Neural cell (in vitro differentiated cells): ENCODE measurements at regions not wholly inside any gene's neighbourhood (a gene's known extent, or its start where the extent isn't known, plus 50 kb on each side); places are given as distances from the start of the nearest gene placed in this dataset.

ENCODE experiments used
- H2AFZ ChIP-seq: fragments of 200-600, 300-800 bp; sonication (generic), shearing (Covaris generic); 2 replicates; pipeline ENCODE4 v1.6.0; 2014; ENCODE audit warnings: low read depth, mild to moderate bottlenecking, antibody characterized with exemption, low read length, moderate library complexity
- H3F3A ChIP-seq: fragments of 200-600 bp; shearing (Covaris generic); 2 replicates; pipeline ENCODE4 v1.6.1; 2016; ENCODE audit warnings: mild to moderate bottlenecking, moderate library complexity, mixed read lengths, antibody characterized with exemption, low read length; ENCODE audit not compliant: insufficient read depth, poor library complexity, severe bottlenecking
- H3K27ac ChIP-seq: fragments of 200-600, 300-800 bp; sonication (generic), shearing (Covaris generic); 2 replicates; pipeline ENCODE4 v1.5.1; 2014; ENCODE audit warnings: mild to moderate bottlenecking, low read length, moderate library complexity
- H3K27me3 ChIP-seq: fragments of 300-800, 200-600 bp; sonication (generic), shearing (Covaris generic); 2 replicates; pipeline ENCODE4 v1.6.0; 2014; ENCODE audit warnings: mild to moderate bottlenecking, low read depth, low read length, moderate library complexity; ENCODE audit not compliant: insufficient read depth
- H3K36me3 ChIP-seq: fragments of 300-800, 200-600 bp; sonication (generic), shearing (Covaris generic); 2 replicates; pipeline ENCODE4 v1.5.1; 2014; ENCODE audit warnings: mild to moderate bottlenecking, antibody characterized with exemption, low read length, moderate library complexity; ENCODE audit not compliant: insufficient read depth
- H3K4me2 ChIP-seq: fragments of 300-800, 200-600 bp; sonication (generic), shearing (Covaris generic); 2 replicates; pipeline ENCODE4 v1.6.0; 2014; ENCODE audit warnings: mild to moderate bottlenecking, low read length
- H3K4me3 ChIP-seq: fragments of 300-800, 200-600 bp; sonication (generic), shearing (Covaris generic); 2 replicates; pipeline ENCODE4 v1.5.1; 2014; ENCODE audit warnings: mild to moderate bottlenecking, low read length, moderate library complexity
- H3K79me2 ChIP-seq: fragments of 200-600 bp; shearing (Covaris generic); replicated peaks from 2 replicates; pipeline ENCODE4 v1.6.0; 2014; ENCODE audit warnings: mild to moderate bottlenecking, low read length, moderate library complexity; ENCODE audit not compliant: insufficient read depth
- H3K9ac ChIP-seq: fragments of 300-800, 200-600 bp; sonication (generic), shearing (Covaris generic); 2 replicates; pipeline ENCODE4 v1.6.1; 2016; ENCODE audit warnings: mild to moderate bottlenecking, low read length, mixed read lengths
- H3K9me2 ChIP-seq: fragments of 200-600 bp; shearing (Covaris generic); 2 replicates; pipeline ENCODE4 v1.6.1; 2016; ENCODE audit warnings: mild to moderate bottlenecking, low read length, mixed read lengths; ENCODE audit not compliant: insufficient read depth
- H3K9me3 ChIP-seq: fragments of 200-600, 300-800 bp; sonication (generic), shearing (Covaris generic); 2 replicates; pipeline ENCODE4 v1.6.1; 2016; ENCODE audit warnings: mild to moderate bottlenecking, mixed run types, low read length, moderate library complexity, mixed read lengths
- H4K20me1 ChIP-seq: fragments of 200-600 bp; shearing (Covaris generic); 2 replicates; pipeline ENCODE4 v1.6.1; 2016; ENCODE audit warnings: mild to moderate bottlenecking, mixed run types; ENCODE audit not compliant: insufficient read depth
- EP300 ChIP-seq: fragments of 450-650 bp; conservative IDR thresholded peaks from 2 replicates; pipeline ENCODE4 v1.6.1; 2014; ENCODE audit warnings: antibody characterized with exemption, mild to moderate bottlenecking, moderate library complexity; ENCODE audit not compliant: poor library complexity, severe bottlenecking
- EZH2 ChIP-seq: fragments of 200-600, 300-800 bp; shearing (Covaris generic), sonication (generic); IDR thresholded peaks from 2 replicates; pipeline ENCODE4 v1.6.1; 2014; ENCODE audit warnings: antibody characterized with exemption, low read length, borderline replicate concordance, mild to moderate bottlenecking; ENCODE audit not compliant: insufficient read depth, poor library complexity, severe bottlenecking
- MXI1 ChIP-seq: fragments of 450-650 bp; conservative IDR thresholded peaks from 2 replicates; pipeline ENCODE4 v1.6.1; 2014; ENCODE audit warnings: antibody characterized with exemption, mild to moderate bottlenecking; ENCODE audit not compliant: poor library complexity, severe bottlenecking
- POLR2AphosphoS5 ChIP-seq: IDR thresholded peaks from 2 replicates; pipeline ENCODE4 v1.6.1; 2012
- RAD21 ChIP-seq: fragments of 450-650 bp; conservative IDR thresholded peaks from 2 replicates; pipeline ENCODE4 v1.6.1; 2014; ENCODE audit warnings: antibody characterized with exemption, mild to moderate bottlenecking, moderate library complexity
- REST ChIP-seq: IDR thresholded peaks from 2 replicates; pipeline ENCODE4 v1.6.1; 2012; ENCODE audit warnings: borderline replicate concordance
- SMC3 ChIP-seq: fragments of 450-650 bp; conservative IDR thresholded peaks from 2 replicates; pipeline ENCODE4 v1.6.1; 2014; ENCODE audit warnings: antibody characterized with exemption, mild to moderate bottlenecking, moderate library complexity; ENCODE audit not compliant: poor library complexity
- TAF1 ChIP-seq: IDR thresholded peaks from 2 replicates; pipeline ENCODE4 v1.6.1; 2012; ENCODE audit warnings: low read depth
- TF ChIP-seq, protein P1 (sequence below): fragments of 450-650 bp; IDR thresholded peaks from 2 replicates; pipeline ENCODE4 v1.5.1; 2014; ENCODE audit warnings: antibody characterized with exemption, mild to moderate bottlenecking, moderate library complexity; ENCODE audit not compliant: poor library complexity, severe bottlenecking

- Histone ChIP-seq H3K79me2 (no peaks in the 10 kb centered on the region), H4K20me1 (no peaks in the 10 kb centered on the region), H3K36me3 (no peaks in the 10 kb centered on the region), H3K27ac (no peak overlapping the region), H3K9me3 (no peaks in the 10 kb centered on the region), H3K4me2 (no peak overlapping the region), H3K9ac (no peak overlapping the region), H3F3A (no peaks in the 10 kb centered on the region), H3K9me2 (no peaks in the 10 kb centered on the region), H3K27me3 (no peaks in the 10 kb centered on the region), H3K4me3 (no peak overlapping the region), H2AFZ (no peak overlapping the region)
- TF ChIP-seq SMC3 (no peak), EZH2 (no peak)
Observed at GRCh38 chr9:91004484-91004883, 202.9 kb downstream of the SYK start.

DNA sequence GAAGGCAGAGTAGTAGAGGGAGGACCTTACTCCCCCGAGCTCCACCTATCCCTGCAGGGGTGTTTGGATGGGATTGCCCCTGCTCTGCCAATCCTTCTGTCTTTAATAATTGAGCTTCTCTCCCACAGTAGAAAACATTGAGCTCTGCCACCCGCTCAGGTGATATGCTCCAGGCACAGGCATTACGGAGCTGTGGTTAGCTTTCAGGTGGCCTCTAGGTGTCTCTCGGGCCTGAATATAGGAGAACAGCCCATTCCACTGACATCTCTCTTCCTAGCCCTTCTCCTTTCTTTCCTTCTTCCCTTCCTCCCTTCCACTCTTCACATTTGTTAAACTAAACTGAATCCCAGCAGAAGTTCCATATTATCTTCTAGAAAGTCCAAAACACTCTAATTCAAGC, 203.4 kb downstream of the SYK start:
- no peak overlapping the region for H2AFZ ChIP-seq
- no peaks in the 10 kb centered on the region for H3K9me2 ChIP-seq
- H3K9ac ChIP-seq = no peak overlapping the region
- no peak for TF ChIP-seq REST
- no peak for TF ChIP-seq EZH2
- no peak for TF ChIP-seq POLR2AphosphoS5
- TF ChIP-seq EP300 = no peak
- TF ChIP-seq SMC3 = no peak
- TF ChIP-seq MXI1 = no peak
- TF ChIP-seq, protein P1, sequence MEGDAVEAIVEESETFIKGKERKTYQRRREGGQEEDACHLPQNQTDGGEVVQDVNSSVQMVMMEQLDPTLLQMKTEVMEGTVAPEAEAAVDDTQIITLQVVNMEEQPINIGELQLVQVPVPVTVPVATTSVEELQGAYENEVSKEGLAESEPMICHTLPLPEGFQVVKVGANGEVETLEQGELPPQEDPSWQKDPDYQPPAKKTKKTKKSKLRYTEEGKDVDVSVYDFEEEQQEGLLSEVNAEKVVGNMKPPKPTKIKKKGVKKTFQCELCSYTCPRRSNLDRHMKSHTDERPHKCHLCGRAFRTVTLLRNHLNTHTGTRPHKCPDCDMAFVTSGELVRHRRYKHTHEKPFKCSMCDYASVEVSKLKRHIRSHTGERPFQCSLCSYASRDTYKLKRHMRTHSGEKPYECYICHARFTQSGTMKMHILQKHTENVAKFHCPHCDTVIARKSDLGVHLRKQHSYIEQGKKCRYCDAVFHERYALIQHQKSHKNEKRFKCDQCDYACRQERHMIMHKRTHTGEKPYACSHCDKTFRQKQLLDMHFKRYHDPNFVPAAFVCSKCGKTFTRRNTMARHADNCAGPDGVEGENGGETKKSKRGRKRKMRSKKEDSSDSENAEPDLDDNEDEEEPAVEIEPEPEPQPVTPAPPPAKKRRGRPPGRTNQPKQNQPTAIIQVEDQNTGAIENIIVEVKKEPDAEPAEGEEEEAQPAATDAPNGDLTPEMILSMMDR = no peak
- TF ChIP-seq TAF1 = no peak
- TF ChIP-seq RAD21 = no peak
- no peak overlapping the region for H3K27ac ChIP-seq
- H3K36me3 ChIP-seq = no peaks in the 10 kb centered on the region
- H4K20me1 ChIP-seq = no peaks in the 10 kb centered on the region
- no peak overlapping the region for H3K4me3 ChIP-seq
- no peak overlapping the region for H3K4me2 ChIP-seq
- H3F3A ChIP-seq = no peaks in the 10 kb centered on the region
- H3K27me3 ChIP-seq = no peaks in the 10 kb centered on the region
- H3K9me3 ChIP-seq = no peaks in the 10 kb centered on the region
- no peaks in the 10 kb centered on the region for H3K79me2 ChIP-seq

GRCh38 chr9:91006046-91006445, 204.4 kb downstream of the SYK start:
- H3K4me2 ChIP-seq = no peak overlapping the region
- no peaks in the 10 kb centered on the region for H3F3A ChIP-seq
- TF ChIP-seq SMC3 (no peak), RAD21 (no peak)
- H3K36me3 ChIP-seq = no peaks in the 10 kb centered on the region
- no peaks in the 10 kb centered on the region for H3K9me3 ChIP-seq
- no peak overlapping the region for H3K27ac ChIP-seq
- no peaks in the 10 kb centered on the region for H3K27me3 ChIP-seq
- H3K4me3 ChIP-seq = no peak overlapping the region
- H3K9ac ChIP-seq = no peak overlapping the region
- H3K9me2 ChIP-seq = no peaks in the 10 kb centered on the region
- H4K20me1 ChIP-seq = no peaks in the 10 kb centered on the region
- no peak overlapping the region for H2AFZ ChIP-seq
- no peaks in the 10 kb centered on the region for H3K79me2 ChIP-seq
